ENCODE measurements at regions not wholly inside any gene's neighbourhood (a gene's known extent, or its start where the extent isn't known, plus 50 kb on each side); places are given as distances from the start of the nearest gene placed in this dataset.

- DNase-seq (ENCODE audit: low spot score): no peak
- TF ChIP-seq CTCF (IDR thresholded peaks at IDR 0.05; ENCODE audit: extremely low read depth, missing control alignments): no peak
Observed at GRCh38 chr5:30112867-30113266, 1080.6 kb upstream of the CDH6 start.

GRCh38 chr5:30108051-30108450 is 1085.4 kb upstream of the CDH6 start:
- no peak for TF ChIP-seq CTCF (IDR thresholded peaks at IDR 0.05; ENCODE audit: extremely low read depth, missing control alignments)
- no peak for DNase-seq (ENCODE audit: low spot score)

GRCh38 chr5:30106596-30106995 is 1086.9 kb upstream of the CDH6 start:
- no peak for DNase-seq (ENCODE audit: low spot score)
- no peak for TF ChIP-seq CTCF (IDR thresholded peaks at IDR 0.05; ENCODE audit: extremely low read depth, missing control alignments)

- TF ChIP-seq CTCF (IDR thresholded peaks at IDR 0.05; ENCODE audit: extremely low read depth, missing control alignments): no peak
- no peak for DNase-seq (ENCODE audit: low spot score)
Observed at GRCh38 chr5:30104872-30105596, 1088.5 kb upstream of the CDH6 start.

GRCh38 chr5:30103452-30104202 is 1089.9 kb upstream of the CDH6 start:
- TF ChIP-seq CTCF (IDR thresholded peaks at IDR 0.05; ENCODE audit: extremely low read depth, missing control alignments): no peak
- DNase-seq (ENCODE audit: low spot score): no peak

GRCh38 chr5:30103052-30103451 is 1090.4 kb upstream of the CDH6 start:
- TF ChIP-seq CTCF (IDR thresholded peaks at IDR 0.05; ENCODE audit: extremely low read depth, missing control alignments): no peak
- no peak for DNase-seq (ENCODE audit: low spot score)

- TF ChIP-seq CTCF (IDR thresholded peaks at IDR 0.05; ENCODE audit: extremely low read depth, missing control alignments): no peak
- DNase-seq (ENCODE audit: low spot score): no peak
Observed at GRCh38 chr5:30102185-30102584, 1091.3 kb upstream of the CDH6 start.
